ENCODE measurements at regions not wholly inside any gene's neighbourhood (a gene's known extent, or its start where the extent isn't known, plus 50 kb on each side); places are given as distances from the start of the nearest gene placed in this dataset.

DNA sequence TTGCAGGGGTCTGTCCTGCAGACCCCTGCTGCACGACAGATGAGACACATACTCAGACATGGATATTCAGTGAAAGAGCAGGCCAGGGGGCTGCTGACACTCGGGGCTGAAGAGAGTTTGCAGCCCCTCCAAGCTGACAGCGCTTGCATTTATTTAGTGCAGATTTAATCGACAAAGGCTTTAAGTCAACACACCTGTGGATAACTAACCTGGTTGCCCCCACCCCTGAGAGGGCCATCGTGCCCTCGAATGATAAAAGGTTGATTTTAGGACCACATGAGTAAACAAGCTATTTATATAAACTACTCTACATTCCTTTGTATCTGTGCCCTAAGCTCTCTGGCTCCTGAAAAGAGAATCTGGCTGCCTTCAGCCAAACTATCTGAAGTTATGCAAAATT lies 708.2 kb upstream of the LRRN3 start:
- no peaks in the 10 kb centered on the region for H3K9me3 Mint-ChIP-seq (ENCODE audit: low read depth)
- no peaks in the 10 kb centered on the region for H3K36me3 Mint-ChIP-seq (ENCODE audit: low read depth)
- no peak for DNase-seq (ENCODE audit: low spot score)
- peaks cover 17% of the 10 kb centered on the region for H3K4me1 Mint-ChIP-seq (ENCODE audit: low read depth)
- no peaks in the 10 kb centered on the region for H3K27me3 Mint-ChIP-seq (ENCODE audit: low read depth)
- no peak overlapping the region for H3K4me3 Mint-ChIP-seq (ENCODE audit: unreplicated experiment)
- TF ChIP-seq, protein P1, sequence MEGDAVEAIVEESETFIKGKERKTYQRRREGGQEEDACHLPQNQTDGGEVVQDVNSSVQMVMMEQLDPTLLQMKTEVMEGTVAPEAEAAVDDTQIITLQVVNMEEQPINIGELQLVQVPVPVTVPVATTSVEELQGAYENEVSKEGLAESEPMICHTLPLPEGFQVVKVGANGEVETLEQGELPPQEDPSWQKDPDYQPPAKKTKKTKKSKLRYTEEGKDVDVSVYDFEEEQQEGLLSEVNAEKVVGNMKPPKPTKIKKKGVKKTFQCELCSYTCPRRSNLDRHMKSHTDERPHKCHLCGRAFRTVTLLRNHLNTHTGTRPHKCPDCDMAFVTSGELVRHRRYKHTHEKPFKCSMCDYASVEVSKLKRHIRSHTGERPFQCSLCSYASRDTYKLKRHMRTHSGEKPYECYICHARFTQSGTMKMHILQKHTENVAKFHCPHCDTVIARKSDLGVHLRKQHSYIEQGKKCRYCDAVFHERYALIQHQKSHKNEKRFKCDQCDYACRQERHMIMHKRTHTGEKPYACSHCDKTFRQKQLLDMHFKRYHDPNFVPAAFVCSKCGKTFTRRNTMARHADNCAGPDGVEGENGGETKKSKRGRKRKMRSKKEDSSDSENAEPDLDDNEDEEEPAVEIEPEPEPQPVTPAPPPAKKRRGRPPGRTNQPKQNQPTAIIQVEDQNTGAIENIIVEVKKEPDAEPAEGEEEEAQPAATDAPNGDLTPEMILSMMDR (IDR thresholded peaks at IDR 0.05): no peak
- H3K27ac Mint-ChIP-seq (ENCODE audit: unreplicated experiment): no peak overlapping the region

DNA sequence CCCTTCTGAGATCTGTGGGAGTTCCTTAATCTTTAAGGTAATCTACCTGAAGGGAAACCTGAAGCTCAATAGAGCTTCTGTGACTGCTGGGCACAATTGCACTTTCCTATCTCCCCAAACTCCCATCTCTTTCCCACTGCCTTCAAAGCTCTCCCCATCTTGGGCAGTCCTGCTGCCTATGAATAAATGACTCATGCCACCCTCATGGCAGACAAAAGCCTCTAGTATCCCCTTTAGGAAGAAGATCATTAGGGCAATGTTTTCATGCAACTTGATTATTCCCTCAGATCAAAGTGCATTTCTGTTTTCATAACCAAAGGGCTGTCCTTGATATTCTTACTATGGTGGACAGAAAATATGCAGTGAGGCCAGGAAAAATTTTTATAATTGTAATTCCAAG lies 704.9 kb upstream of the LRRN3 start:
- peaks cover 17% of the 10 kb centered on the region for H3K4me1 Mint-ChIP-seq (ENCODE audit: low read depth)
- no peak overlapping the region for H3K4me3 Mint-ChIP-seq (ENCODE audit: unreplicated experiment)
- no peaks in the 10 kb centered on the region for H3K36me3 Mint-ChIP-seq (ENCODE audit: low read depth)
- TF ChIP-seq, protein P1 (IDR thresholded peaks at IDR 0.05): no peak
- H3K27me3 Mint-ChIP-seq (ENCODE audit: low read depth): no peaks in the 10 kb centered on the region
- no peak for DNase-seq (ENCODE audit: low spot score)
- H3K9me3 Mint-ChIP-seq (ENCODE audit: low read depth): no peaks in the 10 kb centered on the region
- H3K27ac Mint-ChIP-seq (ENCODE audit: unreplicated experiment): no peak overlapping the region

DNA sequence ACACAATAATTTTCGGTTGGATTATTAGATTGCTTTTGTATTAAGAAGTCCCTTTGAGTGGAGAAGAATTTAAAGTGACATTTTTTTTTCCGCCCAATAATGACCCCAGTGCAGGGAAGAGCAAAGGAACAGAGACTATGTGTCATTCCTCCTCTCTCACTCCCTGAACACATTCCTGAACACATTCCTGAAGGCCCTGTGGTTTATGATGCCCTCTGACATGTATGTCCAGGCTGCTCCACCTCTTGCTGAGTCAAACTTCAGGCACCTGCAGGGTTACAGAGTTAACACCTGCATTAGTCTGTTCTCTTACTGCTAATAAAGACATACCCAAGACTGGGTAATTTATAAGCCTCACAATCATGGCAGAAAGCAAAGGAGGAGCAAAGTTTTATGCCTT lies 704.0 kb upstream of the LRRN3 start:
- no peaks in the 10 kb centered on the region for H3K27me3 Mint-ChIP-seq (ENCODE audit: low read depth)
- H3K4me3 Mint-ChIP-seq (ENCODE audit: unreplicated experiment): no peak overlapping the region
- no peaks in the 10 kb centered on the region for H3K9me3 Mint-ChIP-seq (ENCODE audit: low read depth)
- H3K36me3 Mint-ChIP-seq (ENCODE audit: low read depth): no peaks in the 10 kb centered on the region
- DNase-seq (ENCODE audit: low spot score): no peak
- H3K27ac Mint-ChIP-seq (ENCODE audit: unreplicated experiment): no peak overlapping the region
- peaks cover 17% of the 10 kb centered on the region for H3K4me1 Mint-ChIP-seq (ENCODE audit: low read depth)
- TF ChIP-seq, protein P1 (IDR thresholded peaks at IDR 0.05): no peak

DNA sequence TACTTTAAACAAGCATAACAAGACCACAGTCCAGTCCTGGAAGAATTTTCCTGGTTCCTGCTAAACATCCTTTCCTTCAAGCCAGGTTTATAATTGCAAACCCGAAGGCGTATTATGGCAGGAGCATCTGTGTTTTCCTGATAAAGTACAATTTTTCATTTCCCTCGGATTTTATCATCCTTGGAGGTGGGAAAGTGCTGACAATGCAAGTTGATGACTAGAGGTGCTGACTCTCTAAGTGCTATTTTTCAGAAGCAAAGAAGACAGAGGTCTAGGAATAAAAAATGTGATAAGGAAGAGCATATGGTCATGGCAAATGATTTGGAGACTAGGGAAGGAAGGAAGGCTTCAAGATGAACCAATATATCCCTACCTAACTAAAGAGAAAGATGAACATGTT lies 703.2 kb upstream of the LRRN3 start:
- no peak overlapping the region for H3K27ac Mint-ChIP-seq (ENCODE audit: unreplicated experiment)
- H3K4me3 Mint-ChIP-seq (ENCODE audit: unreplicated experiment): no peak overlapping the region
- no peaks in the 10 kb centered on the region for H3K36me3 Mint-ChIP-seq (ENCODE audit: low read depth)
- H3K27me3 Mint-ChIP-seq (ENCODE audit: low read depth): no peaks in the 10 kb centered on the region
- H3K9me3 Mint-ChIP-seq (ENCODE audit: low read depth): no peaks in the 10 kb centered on the region
- TF ChIP-seq, protein P1 (IDR thresholded peaks at IDR 0.05): no peak
- no peak for DNase-seq (ENCODE audit: low spot score)
- H3K4me1 Mint-ChIP-seq (ENCODE audit: low read depth): peaks cover 17% of the 10 kb centered on the region

DNA sequence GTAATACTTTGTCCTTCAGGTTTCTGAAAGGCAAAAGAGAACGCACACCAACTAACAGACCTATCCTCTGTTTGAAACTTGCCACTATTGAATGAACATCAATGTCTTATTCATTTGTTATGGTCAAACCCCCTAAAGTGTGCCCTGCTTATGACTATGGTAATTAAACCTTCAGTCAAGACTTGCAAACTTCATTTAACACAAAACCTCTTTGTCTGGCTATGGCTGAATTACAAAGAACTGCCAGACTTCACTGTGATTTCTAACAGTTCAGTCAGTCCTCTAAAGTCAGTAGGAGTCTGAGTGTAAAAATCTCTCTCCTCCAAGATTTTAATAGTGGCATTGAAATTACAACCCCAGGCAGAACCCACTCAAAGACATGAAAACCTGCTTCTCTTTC lies 702.5 kb upstream of the LRRN3 start:
- H3K4me1 Mint-ChIP-seq (ENCODE audit: low read depth): peaks cover 14% of the 10 kb centered on the region
- no peaks in the 10 kb centered on the region for H3K27me3 Mint-ChIP-seq (ENCODE audit: low read depth)
- TF ChIP-seq, protein P1 (IDR thresholded peaks at IDR 0.05): no peak
- no peak overlapping the region for H3K4me3 Mint-ChIP-seq (ENCODE audit: unreplicated experiment)
- no peaks in the 10 kb centered on the region for H3K9me3 Mint-ChIP-seq (ENCODE audit: low read depth)
- no peak overlapping the region for H3K27ac Mint-ChIP-seq (ENCODE audit: unreplicated experiment)
- no peak for DNase-seq (ENCODE audit: low spot score)
- H3K36me3 Mint-ChIP-seq (ENCODE audit: low read depth): no peaks in the 10 kb centered on the region

Data from chondrocyte (in vitro differentiated cells).